GM18870 (cell line): ENCODE measurements at regions not wholly inside any gene's neighbourhood (a gene's known extent, or its start where the extent isn't known, plus 50 kb on each side); places are given as distances from the start of the nearest gene placed in this dataset.

Experiments
- ATAC-seq: cut with Tn5 transposase; IDR thresholded peaks from one replicate; pipeline ENCODE4 v1.9.1; 2021; ENCODE audit warnings: moderate library complexity; ENCODE audit not compliant: unreplicated experiment

GRCh38 chr7:142418326-142418725 is 160.5 kb upstream of the PRSS58 start:
- no peak for ATAC-seq

DNA sequence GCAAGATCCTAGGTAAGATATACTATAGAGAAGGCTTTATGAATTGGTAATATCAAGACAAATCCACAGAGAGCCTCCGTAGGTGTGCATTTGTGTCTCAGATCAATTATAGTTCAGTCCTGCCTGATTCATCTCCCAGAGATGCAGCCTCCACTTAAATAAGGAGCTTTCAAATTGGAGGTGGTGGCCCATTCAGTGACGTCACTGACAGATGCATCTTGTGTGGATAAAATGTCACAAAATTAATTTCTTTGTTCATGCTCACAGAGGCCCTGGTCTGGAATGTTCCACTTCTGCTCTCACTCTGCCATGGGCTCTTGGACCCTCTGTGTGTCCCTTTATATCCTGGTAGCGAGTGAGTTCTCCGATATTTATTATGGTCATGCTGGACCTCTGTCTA is 157.1 kb upstream of the PRSS58 start:
- ATAC-seq = no peak

GRCh38 chr7:142414135-142414534 is 156.3 kb upstream of the PRSS58 start:
- peak; percentile 77 for ATAC-seq

DNA sequence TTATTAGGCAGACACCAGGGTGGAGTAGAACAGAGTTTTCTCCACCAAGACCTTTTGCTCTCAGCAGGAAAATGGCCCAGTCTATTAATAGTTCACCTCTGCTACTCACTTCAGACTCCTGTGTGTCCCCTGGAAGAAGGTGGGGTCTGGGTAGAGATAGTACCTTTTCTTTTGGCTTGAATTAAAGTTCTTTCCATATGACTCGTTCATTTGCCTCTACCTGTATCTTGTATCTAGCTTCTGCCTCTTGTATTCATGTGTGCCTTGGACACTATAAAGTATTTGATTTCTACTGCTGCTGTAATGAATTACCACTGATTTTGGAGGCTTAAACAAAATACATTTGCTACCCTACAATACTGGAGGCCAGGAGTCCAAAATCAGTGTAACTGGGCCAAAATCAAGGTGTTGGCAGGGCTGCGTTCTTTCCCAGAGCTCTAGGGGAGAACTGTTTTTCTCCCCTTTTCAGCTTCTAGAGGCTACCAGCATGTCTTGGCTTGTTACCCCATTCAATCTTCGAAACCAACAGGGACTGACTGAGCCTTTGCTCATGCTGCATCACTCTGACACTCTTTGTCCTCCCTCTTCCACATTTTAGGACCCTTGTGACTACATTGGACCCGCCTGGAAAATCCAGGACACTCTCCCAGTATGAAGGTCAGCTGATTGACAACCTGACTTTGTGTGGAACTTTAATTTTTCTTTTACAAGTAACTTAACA is 155.6 kb upstream of the PRSS58 start:
- ATAC-seq = no peak

DNA sequence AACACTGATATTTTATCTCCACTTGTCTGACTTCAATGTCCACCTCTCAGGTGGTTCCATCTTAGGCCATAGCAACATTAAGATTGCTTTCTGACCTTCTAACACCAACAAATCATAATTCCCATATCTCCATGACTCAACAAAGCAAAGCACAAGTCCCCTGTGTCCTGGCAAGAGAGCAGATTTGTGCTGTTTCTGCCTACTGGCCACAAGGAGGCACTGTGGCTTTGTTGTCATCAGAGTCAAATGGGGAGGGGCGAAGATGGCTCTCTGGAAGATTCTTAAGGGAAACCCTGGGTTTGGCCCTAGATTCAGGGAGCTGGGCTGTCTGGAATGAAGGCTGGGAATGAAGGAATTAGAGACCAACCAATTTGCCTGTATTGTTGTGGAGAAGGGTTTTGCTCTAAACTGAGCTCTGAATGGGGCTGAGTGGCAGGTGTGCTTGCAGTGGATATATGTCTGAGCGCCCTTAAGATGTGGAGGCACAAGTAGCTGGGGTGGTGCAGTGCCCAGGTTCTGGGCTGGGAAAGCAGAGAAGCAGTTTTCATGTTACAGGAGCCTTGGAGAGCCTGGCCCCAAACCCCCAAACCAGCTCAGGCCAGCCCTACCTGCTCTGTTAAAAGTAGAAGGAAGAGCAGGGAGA is 154.8 kb upstream of the PRSS58 start:
- ATAC-seq = peak; percentile 64

DNA sequence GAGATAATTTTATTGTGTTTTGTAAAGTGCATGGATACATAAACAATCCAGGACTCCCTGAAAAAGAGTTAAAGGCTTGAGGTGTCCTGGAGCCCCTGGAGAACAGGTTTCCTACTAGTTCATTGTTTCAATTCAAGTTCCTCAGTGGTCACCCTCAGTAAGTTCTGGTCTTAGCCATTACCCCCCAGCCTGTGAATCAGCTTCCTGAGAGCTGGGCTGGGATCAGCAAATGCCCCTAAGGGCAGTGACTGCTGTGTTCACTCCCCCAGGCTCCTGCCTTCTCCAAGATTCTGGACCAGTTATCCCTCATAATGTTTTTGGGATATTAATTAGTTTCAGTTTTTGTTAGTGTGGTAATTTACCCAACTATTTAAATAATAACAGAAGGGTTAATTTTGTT is 151.6 kb upstream of the PRSS58 start:
- no peak for ATAC-seq

DNA sequence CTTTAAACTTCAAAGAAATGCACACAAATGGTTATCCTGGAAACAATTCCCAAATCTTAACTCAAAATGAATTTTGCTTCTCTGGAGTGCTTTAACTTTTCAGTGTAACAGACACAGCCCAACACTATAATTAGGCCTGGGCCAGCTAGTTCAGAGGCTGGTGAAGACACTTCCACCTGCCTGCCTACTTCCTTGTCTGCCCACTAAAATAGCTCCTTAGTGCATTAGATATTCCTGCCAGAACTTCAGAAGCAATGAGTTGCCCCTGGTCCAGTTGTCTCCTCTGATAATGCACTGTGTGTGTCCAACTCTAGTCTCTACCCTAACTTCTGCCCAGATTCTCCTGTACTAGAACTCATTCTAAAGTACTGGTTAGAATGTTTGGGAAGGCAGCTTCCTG is 150.9 kb upstream of the PRSS58 start:
- no peak for ATAC-seq

- no peak for ATAC-seq
Observed at GRCh38 chr7:142407939-142408570, 150.2 kb upstream of the PRSS58 start.

DNA sequence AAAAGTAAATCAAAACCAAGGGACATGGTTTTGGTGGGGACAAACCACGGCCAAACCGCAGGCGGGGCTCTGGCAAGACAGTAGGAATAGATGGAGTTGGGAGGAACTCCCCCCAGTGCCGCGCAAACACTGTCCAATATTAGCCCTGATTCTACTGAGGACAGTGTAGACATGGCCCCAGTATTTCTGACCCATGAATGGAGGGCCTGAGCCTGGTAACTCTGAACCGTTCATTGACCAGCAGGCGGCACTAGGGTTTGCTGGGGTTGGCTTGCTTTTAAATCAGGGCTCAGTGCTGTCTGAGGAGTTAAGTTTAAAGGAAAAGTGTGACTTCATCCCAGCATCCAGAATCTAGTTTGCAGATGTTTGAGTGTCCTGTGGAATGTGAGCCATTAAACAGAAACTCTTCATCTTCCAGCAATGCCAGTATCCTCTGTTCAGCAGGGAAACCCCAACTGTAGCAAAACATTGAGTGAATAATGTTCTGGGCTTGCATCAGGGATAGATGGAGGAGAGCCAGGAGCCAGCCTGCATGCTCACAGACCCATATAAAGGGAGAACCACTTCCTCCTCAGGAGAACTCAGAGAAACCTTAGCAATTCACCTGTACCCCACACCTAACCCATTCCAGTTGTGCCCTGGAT is 147.4 kb upstream of the PRSS58 start:
- ATAC-seq = no peak

GRCh38 chr7:142401951-142402350 is 144.1 kb upstream of the PRSS58 start:
- ATAC-seq = no peak

- no peak for ATAC-seq
Observed at GRCh38 chr7:142400042-142400533, 142.2 kb upstream of the PRSS58 start.

- ATAC-seq = no peak
Observed at GRCh38 chr7:142391191-142391992, 133.5 kb upstream of the PRSS58 start.

GRCh38 chr7:142389544-142389943 is 131.7 kb upstream of the PRSS58 start:
- ATAC-seq = no peak

GRCh38 chr7:142385491-142386340 is 127.9 kb upstream of the PRSS58 start:
- ATAC-seq = peak; percentile 56

DNA sequence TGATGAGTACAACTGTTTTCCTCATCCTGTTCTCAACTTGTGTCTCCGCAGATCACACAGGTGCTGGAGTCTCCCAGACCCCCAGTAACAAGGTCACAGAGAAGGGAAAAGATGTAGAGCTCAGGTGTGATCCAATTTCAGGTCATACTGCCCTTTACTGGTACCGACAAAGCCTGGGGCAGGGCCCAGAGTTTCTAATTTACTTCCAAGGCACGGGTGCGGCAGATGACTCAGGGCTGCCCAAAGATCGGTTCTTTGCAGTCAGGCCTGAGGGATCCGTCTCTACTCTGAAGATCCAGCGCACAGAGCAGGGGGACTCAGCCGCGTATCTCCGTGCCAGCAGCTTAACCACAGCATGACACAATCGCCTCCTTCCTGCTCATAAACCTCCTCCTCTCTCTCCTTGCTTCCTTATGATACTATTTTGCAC is 126.7 kb upstream of the PRSS58 start:
- ATAC-seq = peak; percentile 22

GRCh38 chr7:142383841-142384492 is 126.1 kb upstream of the PRSS58 start:
- peak; percentile 41 for ATAC-seq

DNA sequence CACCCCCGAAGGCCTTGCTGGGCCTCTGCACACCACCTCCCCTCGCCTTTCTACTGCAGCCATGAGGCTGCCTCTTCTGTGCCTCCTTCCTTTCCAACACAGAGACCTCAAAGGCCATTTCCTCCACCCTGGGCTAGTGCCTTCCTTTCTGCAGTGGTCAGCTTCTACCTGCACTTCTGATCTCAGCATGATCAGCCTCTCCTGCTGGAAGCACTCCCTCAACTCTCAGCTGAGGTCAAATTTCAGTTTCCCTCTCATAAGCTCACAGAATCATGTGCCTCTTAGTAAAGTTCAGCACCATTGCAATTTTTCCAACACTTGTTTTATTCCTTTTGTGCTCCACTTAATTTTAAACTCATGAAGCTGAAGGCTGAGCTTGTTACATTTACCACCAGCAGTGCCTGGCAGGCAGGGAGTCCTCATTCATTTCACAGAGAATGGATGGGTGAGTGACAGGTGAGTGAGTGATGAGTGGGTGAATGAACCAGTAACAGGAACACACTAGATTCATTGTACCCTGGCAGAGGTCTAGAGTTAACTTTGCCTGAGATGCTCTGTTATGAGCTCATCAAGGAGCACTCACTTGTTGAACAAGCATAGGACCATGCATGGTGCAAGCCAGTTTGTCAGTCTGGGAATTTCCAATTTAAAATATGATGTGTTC is 124.0 kb upstream of the PRSS58 start:
- ATAC-seq = no peak

DNA sequence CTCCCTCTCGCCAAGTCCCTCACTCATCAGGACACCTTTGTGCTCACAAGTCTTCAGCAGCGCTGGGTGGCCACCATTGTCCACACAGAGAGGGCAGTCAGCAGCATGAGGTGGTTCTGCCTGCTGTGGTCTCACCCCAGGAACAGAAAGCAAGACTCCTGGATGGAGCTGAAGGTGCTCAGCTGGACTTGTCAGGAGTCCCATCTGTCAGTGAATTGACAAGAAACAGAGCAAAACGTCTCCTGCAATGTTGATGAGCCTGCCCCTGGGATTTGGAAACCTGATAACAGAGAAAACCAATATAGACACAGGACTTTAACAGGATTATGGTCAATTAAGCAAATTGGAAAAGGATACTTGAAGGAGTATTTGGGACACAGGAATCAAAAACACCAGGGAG is 122.2 kb upstream of the PRSS58 start:
- ATAC-seq = no peak
